OCI-LY7 (cell line): ENCODE measurements at regions not wholly inside any gene's neighbourhood (a gene's known extent, or its start where the extent isn't known, plus 50 kb on each side); places are given as distances from the start of the nearest gene placed in this dataset.

Experiments used
- BruUV-seq: library from RNA; stranded (reverse); fragments of 400-500 nt; replicated peaks from 2 replicates; lab custom pipeline; 2021; lab: Mats Ljungman, UMichigan
- CTCF ChIA-PET: fragments of 300-600 bp; sonication (Branson Sonifier 250); formaldehyde crosslinking; loops from one replicate; lab custom pipeline; 2022; ENCODE audit warnings: antibody characterized with exemption; ENCODE audit not compliant: unreplicated experiment; lab: Charles Lee
- POLR2A ChIA-PET: fragments of 300-600 bp; sonication (Branson Sonifier 250); formaldehyde crosslinking; loops from one replicate; lab custom pipeline; 2022; ENCODE audit warnings: antibody characterized with exemption; lab: Charles Lee
- DNase-seq: peaks from one replicate; pipeline ENCODE4 v3.0.0-alpha.2; 2015; ENCODE audit warnings: low spot score
- H2AFZ ChIP-seq: fragments of 200-600 bp; sonication (generic), shearing (Covaris generic); 2 replicates; pipeline ENCODE4 v1.6.1; 2014; ENCODE audit warnings: mild to moderate bottlenecking, antibody characterized with exemption, low read length, moderate library complexity
- H3K27ac ChIP-seq: fragments of 200-600 bp; sonication (generic); 2 replicates; pipeline ENCODE4 v1.5.1; 2014; ENCODE audit warnings: mixed run types, low read depth, mild to moderate bottlenecking, moderate library complexity, low read length, inconsistent platforms; ENCODE audit not compliant: poor library complexity, severe bottlenecking
- H3K36me3 ChIP-seq: fragments of 200-600 bp; sonication (generic); 2 replicates; pipeline ENCODE4 v1.6.1; 2014; ENCODE audit warnings: mild to moderate bottlenecking, antibody characterized with exemption, low read length, moderate library complexity, mixed read lengths; ENCODE audit not compliant: insufficient read depth
- H3K4me1 ChIP-seq: fragments of 200-600 bp; sonication (generic); 2 replicates; pipeline ENCODE4 v1.5.1; 2014; ENCODE audit warnings: mild to moderate bottlenecking, low read length; ENCODE audit not compliant: insufficient read depth, poor library complexity, severe bottlenecking
- H3K4me2 ChIP-seq: fragments of 200-600 bp; sonication (generic); 2 replicates; pipeline ENCODE4 v1.6.1; 2014; ENCODE audit warnings: mild to moderate bottlenecking, low read length
- H3K4me3 ChIP-seq: fragments of 200-600 bp; sonication (generic); 2 replicates; pipeline ENCODE4 v1.5.1; 2014; ENCODE audit warnings: mild to moderate bottlenecking, low read depth, low read length; ENCODE audit not compliant: poor library complexity, severe bottlenecking
- H3K79me2 ChIP-seq: fragments of 200-600 bp; sonication (generic); 2 replicates; pipeline ENCODE4 v1.6.1; 2016; ENCODE audit warnings: low read depth, mild to moderate bottlenecking, low read length, moderate library complexity, mixed read lengths; ENCODE audit not compliant: insufficient read depth
- H3K9me2 ChIP-seq: fragments of 200-600 bp; sonication (generic); 2 replicates; pipeline ENCODE4 v1.6.1; 2016; ENCODE audit warnings: mild to moderate bottlenecking, low read length, mixed read lengths; ENCODE audit not compliant: insufficient read depth
- H3K9me3 ChIP-seq: fragments of 200-600 bp; sonication (generic); 2 replicates; pipeline ENCODE4 v1.6.1; 2014; ENCODE audit warnings: mild to moderate bottlenecking, mixed run types, low read length, mixed read lengths
- H4K20me1 ChIP-seq: fragments of 200-600 bp; sonication (generic); 2 replicates; pipeline ENCODE4 v1.6.1; 2014; ENCODE audit warnings: mild to moderate bottlenecking, antibody characterized with exemption, low read length, moderate library complexity, mixed read lengths; ENCODE audit not compliant: insufficient read depth
- EZH2phosphoT487 ChIP-seq: fragments of 200-600 bp; sonication (generic); IDR thresholded peaks from 2 replicates; pipeline ENCODE4 v1.6.1; 2018; ENCODE audit warnings: low read depth, borderline replicate concordance, mild to moderate bottlenecking, mixed run types, antibody characterized with exemption, low read length, moderate library complexity, mixed read lengths
- intact Hi-C: fragments of 100-400 bp; cut with micrococcal nuclease; formaldehyde crosslinking; loops from one replicate; pipeline ENCODE4 v1.10.0; 2022; ENCODE audit not compliant: unreplicated experiment
- TF ChIP-seq, protein P1 (sequence below): fragments of 200-600 bp; sonication (generic); conservative IDR thresholded peaks from 2 replicates; pipeline ENCODE4 v1.5.1; 2014; ENCODE audit warnings: mild to moderate bottlenecking, antibody characterized with exemption, low read length, moderate library complexity, mixed read lengths

DNA sequence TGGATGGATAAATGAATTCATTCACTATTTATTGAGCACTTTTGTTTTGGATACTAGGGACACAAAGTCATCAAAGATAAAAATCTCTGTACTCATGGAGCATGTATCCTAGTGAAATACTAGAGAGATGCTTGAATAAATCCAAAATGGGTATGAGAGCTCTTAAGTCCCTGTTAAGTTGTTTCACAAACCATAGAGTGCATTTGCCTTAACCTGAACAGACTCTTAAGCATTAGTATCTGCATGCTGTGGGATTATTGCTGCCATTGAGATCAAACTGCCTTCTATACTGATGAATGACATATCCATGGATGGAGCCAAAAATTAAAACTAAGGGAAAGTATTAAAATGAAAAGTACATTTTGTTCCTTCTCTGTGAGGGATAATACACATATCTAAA lies 206.5 kb upstream of the KRR1 start:
- CTCF ChIA-PET = no interaction called here
- BruUV-seq = no TSS peak
- TF ChIP-seq, protein P1, sequence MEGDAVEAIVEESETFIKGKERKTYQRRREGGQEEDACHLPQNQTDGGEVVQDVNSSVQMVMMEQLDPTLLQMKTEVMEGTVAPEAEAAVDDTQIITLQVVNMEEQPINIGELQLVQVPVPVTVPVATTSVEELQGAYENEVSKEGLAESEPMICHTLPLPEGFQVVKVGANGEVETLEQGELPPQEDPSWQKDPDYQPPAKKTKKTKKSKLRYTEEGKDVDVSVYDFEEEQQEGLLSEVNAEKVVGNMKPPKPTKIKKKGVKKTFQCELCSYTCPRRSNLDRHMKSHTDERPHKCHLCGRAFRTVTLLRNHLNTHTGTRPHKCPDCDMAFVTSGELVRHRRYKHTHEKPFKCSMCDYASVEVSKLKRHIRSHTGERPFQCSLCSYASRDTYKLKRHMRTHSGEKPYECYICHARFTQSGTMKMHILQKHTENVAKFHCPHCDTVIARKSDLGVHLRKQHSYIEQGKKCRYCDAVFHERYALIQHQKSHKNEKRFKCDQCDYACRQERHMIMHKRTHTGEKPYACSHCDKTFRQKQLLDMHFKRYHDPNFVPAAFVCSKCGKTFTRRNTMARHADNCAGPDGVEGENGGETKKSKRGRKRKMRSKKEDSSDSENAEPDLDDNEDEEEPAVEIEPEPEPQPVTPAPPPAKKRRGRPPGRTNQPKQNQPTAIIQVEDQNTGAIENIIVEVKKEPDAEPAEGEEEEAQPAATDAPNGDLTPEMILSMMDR = no peak
- no peak for TF ChIP-seq EZH2phosphoT487
- Histone ChIP-seq H3K4me3 (no peak overlapping the region), H3K9me3 (no peaks in the 10 kb centered on the region), H3K9me2 (no peaks in the 10 kb centered on the region), H4K20me1 (no peaks in the 10 kb centered on the region), H3K36me3 (no peaks in the 10 kb centered on the region), H2AFZ (no peak overlapping the region), H3K27ac (no peak overlapping the region), H3K4me2 (no peak overlapping the region), H3K4me1 (peaks cover 6% of the 10 kb centered on the region), H3K79me2 (no peaks in the 10 kb centered on the region)
- intact Hi-C loops = no loop called here
- no peak for DNase-seq
- POLR2A ChIA-PET = interaction anchor here (0.6 to 0.9 kb wide), 3 partner anchors 53 to 1024 kb away, joined by 3 to 4 read pairs (median 3); no protein-coding TSS in a partner anchor

DNA sequence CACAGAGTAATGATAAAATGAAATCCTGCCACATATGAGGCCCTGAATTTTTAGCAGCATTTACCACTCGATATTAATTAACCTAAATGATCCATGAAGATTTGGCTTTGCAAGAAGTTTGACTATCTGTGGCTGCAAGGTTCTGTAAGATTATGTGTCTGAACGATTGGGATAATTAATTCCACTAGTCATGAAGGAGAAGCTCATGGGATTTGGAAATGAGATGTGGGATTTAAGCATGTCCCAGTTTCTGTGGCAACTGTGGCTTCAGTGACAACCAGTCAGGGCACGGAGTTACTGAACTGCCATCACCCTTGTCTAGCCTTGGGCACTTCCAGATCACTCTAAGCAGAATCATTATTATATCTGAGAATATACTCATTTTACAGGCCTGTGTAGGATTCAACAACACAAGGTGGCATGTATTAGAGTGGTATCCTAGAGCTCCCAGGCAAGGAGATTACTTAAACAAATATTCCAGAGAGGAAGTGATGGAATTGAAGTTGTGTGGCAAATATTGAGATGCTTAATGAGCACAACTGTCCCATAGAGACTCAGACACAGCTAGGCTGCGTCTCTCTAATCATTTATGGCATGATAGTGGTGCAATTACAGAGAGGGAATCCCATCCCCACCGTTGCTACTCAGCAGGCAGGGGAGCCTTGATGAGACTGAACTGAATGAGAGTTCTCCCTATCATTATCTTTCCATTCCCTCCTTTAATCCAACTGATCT lies 205.0 kb upstream of the KRR1 start:
- H3K4me3 ChIP-seq = no peak overlapping the region
- intact Hi-C loops = no loop called here
- no peaks in the 10 kb centered on the region for H3K36me3 ChIP-seq
- DNase-seq = no peak
- no peak overlapping the region for H3K4me2 ChIP-seq
- H3K27ac ChIP-seq = no peak overlapping the region
- H3K9me3 ChIP-seq = no peaks in the 10 kb centered on the region
- no peaks in the 10 kb centered on the region for H4K20me1 ChIP-seq
- BruUV-seq = no TSS peak
- H3K9me2 ChIP-seq = 0 out of 2 replicates have a peak, but pooled peaks cover 4% of the 10 kb centered on the region
- ChIA-PET CTCF (no interaction called here), POLR2A (interaction anchor here (0.6 kb wide), 1 partner anchor 102 kb away, joined by 3 read pairs; no protein-coding TSS in a partner anchor)
- no peak overlapping the region for H2AFZ ChIP-seq
- H3K4me1 ChIP-seq = no peaks in the 10 kb centered on the region
- H3K79me2 ChIP-seq = no peaks in the 10 kb centered on the region
- TF ChIP-seq, protein P1 = no peak
- no peak for TF ChIP-seq EZH2phosphoT487

DNA sequence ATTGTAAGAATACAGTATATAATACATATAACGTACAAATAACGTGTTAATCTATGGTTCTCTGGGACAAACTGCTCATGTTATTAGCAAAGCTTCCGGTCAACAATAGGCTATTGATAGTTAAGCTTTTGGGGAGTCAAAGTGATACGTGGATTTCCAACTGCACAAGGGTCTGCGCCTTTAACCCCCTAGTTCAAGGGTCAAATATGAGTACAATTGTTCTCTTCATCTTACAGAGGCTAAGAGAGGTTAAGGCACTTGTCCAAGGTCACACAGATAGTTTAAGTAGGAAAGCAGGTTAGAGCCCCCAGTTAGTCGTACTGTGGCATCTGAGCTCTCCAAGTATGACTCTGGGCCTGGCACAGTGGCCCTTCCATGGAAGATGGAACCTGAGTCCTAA lies 204.3 kb upstream of the KRR1 start:
- no peak overlapping the region for H3K27ac ChIP-seq
- H3K4me2 ChIP-seq = no peak overlapping the region
- 0 out of 2 replicates have a peak, but pooled peaks cover 4% of the 10 kb centered on the region for H3K9me2 ChIP-seq
- H3K9me3 ChIP-seq = no peaks in the 10 kb centered on the region
- CTCF ChIA-PET = no interaction called here
- no peak for DNase-seq
- H2AFZ ChIP-seq = no peak overlapping the region
- no peak for TF ChIP-seq EZH2phosphoT487
- TF ChIP-seq, protein P1 = no peak
- H3K4me1 ChIP-seq = no peaks in the 10 kb centered on the region
- no TSS peak for BruUV-seq
- H4K20me1 ChIP-seq = no peaks in the 10 kb centered on the region
- POLR2A ChIA-PET = no interaction called here
- H3K79me2 ChIP-seq = no peaks in the 10 kb centered on the region
- no peak overlapping the region for H3K4me3 ChIP-seq
- intact Hi-C loops = no loop called here
- H3K36me3 ChIP-seq = no peaks in the 10 kb centered on the region
